ENCODE measurements at regions not wholly inside any gene's neighbourhood (a gene's known extent, or its start where the extent isn't known, plus 50 kb on each side); places are given as distances from the start of the nearest gene placed in this dataset.

DNA sequence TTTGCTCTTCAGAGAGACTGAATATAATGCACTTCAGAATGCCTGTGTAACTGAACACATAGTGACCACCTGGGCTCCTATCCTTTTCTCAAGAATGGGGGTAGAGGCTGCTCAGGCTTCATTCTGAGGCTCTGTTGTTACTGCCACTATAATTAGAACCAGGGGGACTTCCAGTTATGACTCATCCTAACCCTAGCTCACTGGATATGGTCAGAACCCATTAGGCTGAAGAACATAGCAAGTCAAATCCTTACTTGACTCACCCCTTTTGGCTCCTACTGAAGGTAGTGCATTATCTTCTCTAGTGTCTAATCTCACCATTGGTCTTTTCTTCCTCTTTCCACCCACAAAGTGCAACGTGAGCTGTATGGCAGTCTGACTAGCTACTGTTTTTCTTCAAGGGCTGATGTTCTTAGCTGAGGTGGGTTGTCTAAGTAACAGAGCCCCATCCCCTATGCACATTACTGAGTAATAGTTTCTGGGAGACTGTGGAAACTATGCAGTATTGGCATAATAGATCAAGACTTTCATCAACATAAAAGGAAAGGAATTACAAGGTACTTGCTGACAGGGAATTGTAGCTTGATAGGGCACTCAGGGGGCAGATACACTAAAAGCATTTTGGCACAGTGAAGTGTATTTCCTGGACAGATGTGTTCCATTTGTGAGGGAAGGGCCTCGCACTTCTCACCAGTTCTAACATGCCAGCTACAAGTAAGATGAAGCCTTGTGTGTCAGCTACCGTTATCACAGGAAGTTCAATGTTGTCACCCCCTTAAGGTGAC is 431.0 kb upstream of the MEF2C start:
- POLR2A ChIA-PET: no interaction called here
- Histone ChIP-seq H4K20me1 (replicated peaks; ENCODE audit: control insufficient read depth, extremely low read depth, insufficient read depth, low read length) (no peaks in the 10 kb centered on the region), H3K9ac (replicated peaks; ENCODE audit: extremely low read depth, insufficient read depth, low read length) (no peak overlapping the region), H3K9me1 (replicated peaks; ENCODE audit: control insufficient read depth, extremely low read depth, insufficient read depth, low read length) (no peaks in the 10 kb centered on the region), H3K4me3 (replicated peaks in 1 of 3; ENCODE audit: insufficient read depth in 1 of 3, low read depth in 1 of 3, low read length in 3 of 3) (no peak overlapping the region), H3K79me2 (ENCODE audit: control insufficient read depth, insufficient read depth, low read length) (no peaks in the 10 kb centered on the region), H3K4me1 (ENCODE audit: control insufficient read depth, extremely low read depth, insufficient read depth, low read length) (peaks cover 8% of the 10 kb centered on the region), H3K4me2 (ENCODE audit: insufficient read depth, low read length) (no peak overlapping the region), H3K27me3 (ENCODE audit: control insufficient read depth in 2 of 2, insufficient read depth in 2 of 2, low read length in 2 of 2) (no peaks in the 10 kb centered on the region), H3K9me3 (replicated peaks; ENCODE audit: control insufficient read depth, insufficient read depth, low read length) (no peaks in the 10 kb centered on the region), H2AFZ (ENCODE audit: low read depth, low read length) (peak overlapping the region; percentile 39), H3K36me3 (ENCODE audit: control insufficient read depth in 2 of 2, extremely low read depth in 1 of 2, insufficient read depth in 2 of 2, low read length in 2 of 2) (no peaks in the 10 kb centered on the region), H3K27ac (ENCODE audit: insufficient read depth, low read depth, low read length) (no peak overlapping the region)
- peak; percentile 70 for DNase-seq (ENCODE audit: low read depth, low spot score)
- peak; percentile 55 for FAIRE-seq
- intact Hi-C loops (cut with micrococcal nuclease) (no loop called here), dilution Hi-C loops (cut with MboI; ENCODE audit: extremely low pct_ligation_motif_present, low sequenced_read_pairs) (no loop called here)
- no TSS peak for BruUV-seq (replicated peaks)
- TF ChIP-seq, protein P1, sequence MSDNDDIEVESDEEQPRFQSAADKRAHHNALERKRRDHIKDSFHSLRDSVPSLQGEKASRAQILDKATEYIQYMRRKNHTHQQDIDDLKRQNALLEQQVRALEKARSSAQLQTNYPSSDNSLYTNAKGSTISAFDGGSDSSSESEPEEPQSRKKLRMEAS (IDR thresholded peaks at IDR 0.05; ENCODE audit: insufficient read depth, insufficient read length): no peak
- TF ChIP-seq FOS (IDR thresholded peaks at IDR 0.05; ENCODE audit: borderline replicate concordance, insufficient read depth, low read length) (peak; percentile 29), POLR2A (IDR thresholded peaks at IDR 0.05; ENCODE audit: low read depth, low read length) (no peak), JUN (IDR thresholded peaks at IDR 0.05; ENCODE audit: borderline replicate concordance, insufficient read depth, insufficient read length, low read depth) (peak; percentile 73), MYC (IDR thresholded peaks at IDR 0.05; ENCODE audit: low read depth, low read length) (no peak), POLR2AphosphoS5 (IDR thresholded peaks at IDR 0.05; ENCODE audit: insufficient read depth, low read depth, low read length) (no peak)
- TF ChIP-seq, protein P2, sequence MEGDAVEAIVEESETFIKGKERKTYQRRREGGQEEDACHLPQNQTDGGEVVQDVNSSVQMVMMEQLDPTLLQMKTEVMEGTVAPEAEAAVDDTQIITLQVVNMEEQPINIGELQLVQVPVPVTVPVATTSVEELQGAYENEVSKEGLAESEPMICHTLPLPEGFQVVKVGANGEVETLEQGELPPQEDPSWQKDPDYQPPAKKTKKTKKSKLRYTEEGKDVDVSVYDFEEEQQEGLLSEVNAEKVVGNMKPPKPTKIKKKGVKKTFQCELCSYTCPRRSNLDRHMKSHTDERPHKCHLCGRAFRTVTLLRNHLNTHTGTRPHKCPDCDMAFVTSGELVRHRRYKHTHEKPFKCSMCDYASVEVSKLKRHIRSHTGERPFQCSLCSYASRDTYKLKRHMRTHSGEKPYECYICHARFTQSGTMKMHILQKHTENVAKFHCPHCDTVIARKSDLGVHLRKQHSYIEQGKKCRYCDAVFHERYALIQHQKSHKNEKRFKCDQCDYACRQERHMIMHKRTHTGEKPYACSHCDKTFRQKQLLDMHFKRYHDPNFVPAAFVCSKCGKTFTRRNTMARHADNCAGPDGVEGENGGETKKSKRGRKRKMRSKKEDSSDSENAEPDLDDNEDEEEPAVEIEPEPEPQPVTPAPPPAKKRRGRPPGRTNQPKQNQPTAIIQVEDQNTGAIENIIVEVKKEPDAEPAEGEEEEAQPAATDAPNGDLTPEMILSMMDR (IDR thresholded peaks at IDR 0.05; ENCODE audit: extremely low read depth in 1 of 2, insufficient read depth in 1 of 2, low read depth in 1 of 2, low read length in 2 of 2): no peak
- CTCF ChIA-PET: interaction anchor here (1.0 to 1.1 kb wide), 2 partner anchors 590 to 847 kb away, joined by 3 to 4 read pairs; no protein-coding TSS in a partner anchor

All from endothelial cell of umbilical vein (primary cell).